Neuronal stem cell (in vitro differentiated cells): ENCODE measurements at regions not wholly inside any gene's neighbourhood (a gene's known extent, or its start where the extent isn't known, plus 50 kb on each side); places are given as distances from the start of the nearest gene placed in this dataset.
"Not testable (repeated sequence)": the region's sequence is repeated elsewhere in the genome, so short reads cannot be mapped to it uniquely, and the experiment has no call there.

ENCODE experiments used
- DNase-seq: peaks from one replicate; pipeline ENCODE4 v3.0.0-alpha.2; 2013; ENCODE audit warnings: low spot score
- H2AFZ ChIP-seq: one replicate; pipeline ENCODE4 v1.6.1; 2013; ENCODE audit warnings: mild to moderate bottlenecking, low read length, inconsistent platforms
- H2AK5ac ChIP-seq: 2 replicates; pipeline ENCODE4 v1.6.1; 2013; ENCODE audit warnings: low read depth, mild to moderate bottlenecking, inconsistent platforms, low read length, moderate library complexity, mixed read lengths
- H2BK120ac ChIP-seq: 2 replicates; pipeline ENCODE4 v1.6.1; 2013; ENCODE audit warnings: low read depth, mild to moderate bottlenecking, inconsistent platforms, low read length, moderate library complexity, mixed read lengths
- H2BK12ac ChIP-seq: one replicate; pipeline ENCODE4 v1.6.1; 2013; ENCODE audit warnings: low read length, inconsistent platforms
- H2BK15ac ChIP-seq: 2 replicates; pipeline ENCODE4 v1.6.1; 2013; ENCODE audit warnings: mild to moderate bottlenecking, low read length, inconsistent platforms, mixed read lengths
- H2BK5ac ChIP-seq: one replicate; pipeline ENCODE4 v1.6.1; 2013; ENCODE audit warnings: inconsistent platforms, mild to moderate bottlenecking, low read length, moderate library complexity
- H3K14ac ChIP-seq: one replicate; pipeline ENCODE4 v1.6.1; 2013; ENCODE audit warnings: low read length, inconsistent platforms
- H3K18ac ChIP-seq: 2 replicates; pipeline ENCODE4 v1.6.1; 2013; ENCODE audit warnings: low read length, inconsistent platforms
- H3K23ac ChIP-seq: 2 replicates; pipeline ENCODE4 v1.6.1; 2013; ENCODE audit warnings: low read depth, mild to moderate bottlenecking, mixed read lengths, low read length, inconsistent platforms; ENCODE audit not compliant: poor library complexity
- H3K27ac ChIP-seq: replicated peaks from 3 replicates; pipeline ENCODE4 v1.5.1; 2013; ENCODE audit warnings: low read length, inconsistent platforms
- H3K27me3 ChIP-seq, 3 experiments: 2 replicates each; pipeline ENCODE4 v1.6.1; 2013; ENCODE audit warnings: low read length in 3 of 3, mild to moderate bottlenecking in 2 of 3, inconsistent platforms in 1 of 3, low read depth in 1 of 3, mixed read lengths in 1 of 3, moderate library complexity in 1 of 3; ENCODE audit not compliant: control insufficient read depth in 3 of 3, insufficient read depth in 3 of 3
- H3K36me3 ChIP-seq, 2 donors: replicated peaks in 1 of 2; 2 replicates each; pipeline ENCODE4 v1.6.1; 2013; ENCODE audit warnings: low read length in 2 of 2; ENCODE audit not compliant: control insufficient read depth in 2 of 2, insufficient read depth in 2 of 2
- H3K4ac ChIP-seq: 2 replicates; pipeline ENCODE4 v1.6.1; 2013; ENCODE audit warnings: inconsistent platforms, mild to moderate bottlenecking, low read length, moderate library complexity
- H3K4me1 ChIP-seq, 2 donors: 1 replicate in 1 of 2; 2 replicates in 1 of 2; pipeline ENCODE4 v1.6.1; 2013; ENCODE audit warnings: low read length in 2 of 2, low read depth in 1 of 2; ENCODE audit not compliant: control insufficient read depth in 2 of 2, insufficient read depth in 1 of 2
- H3K4me2 ChIP-seq: one replicate; pipeline ENCODE4 v1.6.1; 2013; ENCODE audit warnings: mild to moderate bottlenecking, low read length, inconsistent platforms; ENCODE audit not compliant: insufficient read depth, poor library complexity, severe bottlenecking
- H3K4me3 ChIP-seq, 2 donors: 2 replicates each; pipeline ENCODE4 v1.5.1; 2013; ENCODE audit warnings: low read length in 2 of 2, mild to moderate bottlenecking in 2 of 2, inconsistent platforms in 1 of 2, moderate library complexity in 1 of 2
- H3K79me1 ChIP-seq: one replicate; pipeline ENCODE4 v1.6.1; 2013; ENCODE audit warnings: low read depth, mild to moderate bottlenecking, inconsistent platforms, low read length, moderate library complexity
- H3K9ac ChIP-seq: one replicate; pipeline ENCODE4 v1.6.1; 2013; ENCODE audit warnings: mild to moderate bottlenecking, low read depth, low read length, inconsistent platforms; ENCODE audit not compliant: poor library complexity
- H3K9me3 ChIP-seq, 2 donors: replicated peaks in 1 of 2; 2 replicates each; pipeline versions ENCODE3 to v1.6.1; 2013; ENCODE audit warnings: low read length in 2 of 2, mild to moderate bottlenecking in 2 of 2, inconsistent platforms in 1 of 2, low read depth in 1 of 2, mixed read lengths in 1 of 2, moderate library complexity in 1 of 2; ENCODE audit not compliant: control insufficient read depth in 2 of 2, insufficient read depth in 1 of 2
- H4K8ac ChIP-seq: one replicate; pipeline ENCODE4 v1.6.1; 2013; ENCODE audit warnings: low read depth, mild to moderate bottlenecking, inconsistent platforms, low read length, moderate library complexity
- H4K91ac ChIP-seq: one replicate; pipeline ENCODE4 v1.6.1; 2013; ENCODE audit warnings: low read length, low read depth, mild to moderate bottlenecking, inconsistent platforms; ENCODE audit not compliant: poor library complexity
- WGBS, 2 donors: extraction: QIAGEN DNeasy Blood & Tissue Kit; methylation state at CpG; one replicate each; pipeline ENCODE4 v1.1.7; 2013; ENCODE audit warnings: missing lambda C conversion rate in 2 of 2, mixed read lengths in 1 of 2; ENCODE audit not compliant: insufficient read length in 2 of 2, insufficient replicate concordance in 1 of 2; ENCODE audit errors: extremely low coverage in 2 of 2; 5-methylcytosine and 5-hydroxymethylcytosine counted together

- Histone ChIP-seq H4K8ac (no peak overlapping the region), H3K14ac (no peak overlapping the region), H3K9me3 (no peaks in the 10 kb centered on the region), H2BK15ac (no peak overlapping the region), H3K4me3 (no peak overlapping the region), H2AFZ (no peak overlapping the region), H3K23ac (no peak overlapping the region), H2BK12ac (no peak overlapping the region), H3K79me1 (no peaks in the 10 kb centered on the region), H3K27me3 (no peaks in the 10 kb centered on the region), H3K9ac (no peak overlapping the region), H2AK5ac (peak overlapping the region; percentile 43), H3K27ac (no peak overlapping the region), H2BK5ac (no peak overlapping the region), H3K4me1 (peaks cover 0 to 2% of the 10 kb centered on the region in 2 donors), H3K4ac (no peak overlapping the region), H3K4me2 (no peak overlapping the region), H3K36me3 (no peaks in the 10 kb centered on the region), H3K18ac (peak overlapping the region; percentile 28), H4K91ac (no peak overlapping the region), H2BK120ac (no peak overlapping the region)
- WGBS, 2 donors: no CpG with 5 or more reads among the region's 21 CpGs
- no peak for DNase-seq
Measured at GRCh38 chr1:120954736-120955135, 65.2 kb downstream of the PPIAL4A start.

- H4K8ac ChIP-seq, H3K27me3 ChIP-seq, H3K4me1 ChIP-seq, H3K36me3 ChIP-seq, H2BK12ac ChIP-seq, H3K79me1 ChIP-seq, H3K14ac ChIP-seq, H3K9ac ChIP-seq, H2AK5ac ChIP-seq, H2BK5ac ChIP-seq, DNase-seq, H2AFZ ChIP-seq, H2BK120ac ChIP-seq, H3K18ac ChIP-seq, H2BK15ac ChIP-seq, H3K4me2 ChIP-seq, H3K23ac ChIP-seq, H3K27ac ChIP-seq, H3K4me3 ChIP-seq, H3K4ac ChIP-seq, H3K9me3 ChIP-seq, H4K91ac ChIP-seq: not testable (repeated sequence)
- whole genome bisulfite sequencing, 2 donors: no CpG with 5 or more reads among the region's 2 CpGs
Measured at GRCh38 chr1:120955961-120956360, 66.4 kb downstream of the PPIAL4A start.

- H3K9me3 ChIP-seq, H3K4me2 ChIP-seq, H3K18ac ChIP-seq, H4K8ac ChIP-seq, H2BK15ac ChIP-seq, H2BK5ac ChIP-seq, H3K4me3 ChIP-seq, H3K23ac ChIP-seq, H3K36me3 ChIP-seq, H4K91ac ChIP-seq, H3K27ac ChIP-seq, H3K4ac ChIP-seq, H3K14ac ChIP-seq, H3K4me1 ChIP-seq, H3K9ac ChIP-seq, H3K27me3 ChIP-seq, H3K79me1 ChIP-seq, H2AK5ac ChIP-seq, H2BK120ac ChIP-seq, H2AFZ ChIP-seq, DNase-seq, H2BK12ac ChIP-seq: not testable (repeated sequence)
- WGBS, 2 donors: no CpG with 5 or more reads among the region's 5 CpGs
Measured at GRCh38 chr1:120966018-120966417, 76.4 kb downstream of the PPIAL4A start.

GRCh38 chr1:120972863-120973262 is 83.3 kb downstream of the PPIAL4A start:
- H3K27ac ChIP-seq, H2BK120ac ChIP-seq, H2BK5ac ChIP-seq, H3K18ac ChIP-seq, H3K4me1 ChIP-seq, H3K27me3 ChIP-seq, H2BK12ac ChIP-seq, H3K14ac ChIP-seq, H3K4me3 ChIP-seq, H3K36me3 ChIP-seq, H2BK15ac ChIP-seq, H3K4ac ChIP-seq, H3K4me2 ChIP-seq, H3K79me1 ChIP-seq, H3K23ac ChIP-seq, H3K9me3 ChIP-seq, H4K91ac ChIP-seq, H3K9ac ChIP-seq, H4K8ac ChIP-seq, H2AK5ac ChIP-seq, H2AFZ ChIP-seq, DNase-seq: not testable (repeated sequence)
- no CpG with 5 or more reads among the region's 2 CpGs for WGBS, 2 donors
